Tibial nerve (tissue), 4 donors: ENCODE measurements at regions not wholly inside any gene's neighbourhood (a gene's known extent, or its start where the extent isn't known, plus 50 kb on each side); places are given as distances from the start of the nearest gene placed in this dataset.
"Not testable (repeated sequence)": the region's sequence is repeated elsewhere in the genome, so short reads cannot be mapped to it uniquely, and the experiment has no call there.

Source experiments
- DNase-seq, 2 donors: peaks; one replicate each; pipeline ENCODE4 v3.0.0-alpha.2; 2019; ENCODE audit warnings: low spot score in 2 of 2
- H3K27ac ChIP-seq, 4 donors: fragments of 200-600 bp; sonication (generic) in 3 of 4; one replicate each; pipeline ENCODE4 v1.5.1; 2017 to 2019; ENCODE audit warnings: mild to moderate bottlenecking in 1 of 4
- H3K27me3 ChIP-seq, 2 donors: fragments of 200-600 bp; sonication (generic) in 1 of 2; one replicate each; pipeline versions ENCODE4 v1.5.1 to v1.6.0; 2017 to 2019
- H3K36me3 ChIP-seq, 3 donors: fragments of 200-600 bp; sonication (generic); one replicate each; pipeline ENCODE4 v1.5.1; 2018 to 2019
- H3K4me1 ChIP-seq, 4 donors: fragments of 200-600 bp; sonication (generic) in 3 of 4; one replicate each; pipeline ENCODE4 v1.5.1; 2017 to 2019
- H3K4me3 ChIP-seq, 4 donors: fragments of 200-600 bp; sonication (generic) in 3 of 4; one replicate each; pipeline ENCODE4 v1.5.1; 2017 to 2019; ENCODE audit warnings: mild to moderate bottlenecking in 1 of 4, moderate library complexity in 1 of 4
- H3K9me3 ChIP-seq, 4 donors: fragments of 200-600 bp; sonication (generic) in 3 of 4; one replicate each; pipeline ENCODE4 v1.5.1; 2017 to 2019
- EP300 ChIP-seq, 2 donors: sonication (generic); formaldehyde crosslinking; IDR thresholded peaks; one replicate each; pipeline ENCODE4 v1.6.1; 2017; ENCODE audit warnings: antibody characterized with exemption in 2 of 2, mild to moderate bottlenecking in 1 of 2
- POLR2A ChIP-seq, 2 donors: fragments of 450-650 bp; IDR thresholded peaks; one replicate each; pipeline ENCODE4 v1.6.1; 2017; ENCODE audit warnings: antibody characterized with exemption in 2 of 2, mild to moderate bottlenecking in 2 of 2, moderate library complexity in 2 of 2
- WGBS, 2 donors: methylation state at CpG; one replicate each; pipeline ENCODE4 v1.1.5; 2018; 5-methylcytosine and 5-hydroxymethylcytosine counted together
- TF ChIP-seq, protein P1 (sequence below), 5 experiments: fragments of 200-600 bp in 3 of 5; fragments of 450-650 bp in 2 of 5; sonication (generic) in 3 of 5; IDR thresholded peaks; one replicate each; pipeline ENCODE4 v1.5.1; 2016 to 2019; ENCODE audit warnings: antibody characterized with exemption in 5 of 5, mild to moderate bottlenecking in 3 of 5, moderate library complexity in 2 of 5

DNA sequence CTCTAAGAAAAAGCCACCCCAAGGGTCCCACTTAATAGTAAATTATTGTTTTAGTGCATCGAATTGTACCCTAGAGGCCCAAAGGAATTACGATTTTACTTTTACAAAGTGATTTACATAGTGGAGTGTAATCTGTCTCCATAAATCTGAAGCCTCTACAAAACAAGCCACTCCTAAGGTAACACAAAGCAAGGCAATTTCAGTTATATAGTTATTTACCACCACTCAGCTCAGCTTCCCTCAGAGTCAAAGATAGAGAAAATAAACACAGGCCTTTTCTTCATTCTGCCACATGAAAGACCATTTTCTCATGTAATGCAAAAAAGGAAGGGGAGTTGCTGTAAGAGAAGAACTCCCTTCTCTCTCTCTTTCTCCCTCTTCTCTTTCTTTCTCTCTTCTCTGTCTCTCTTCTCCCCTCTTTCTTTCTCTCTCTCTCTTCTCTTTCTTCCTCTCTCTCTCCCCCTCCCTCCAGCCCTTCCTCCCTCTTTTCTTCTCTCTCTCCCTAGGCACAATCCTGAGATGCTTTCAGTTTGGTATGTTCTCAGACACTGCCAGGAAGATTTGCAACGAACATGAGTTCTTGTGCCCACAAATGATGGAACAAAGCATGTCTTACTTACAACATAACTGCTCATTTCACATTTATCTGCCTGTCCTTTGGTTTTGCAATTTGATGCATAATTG is 264.5 kb downstream of the BCL2 start:
- Histone ChIP-seq H3K9me3 (no peaks in the 10 kb centered on the region), H3K4me3 (no peak overlapping the region), H3K36me3 (no peaks in the 10 kb centered on the region), H3K27ac (peak overlapping the region in 2 of 4 donors; percentile 50 to 65), H3K27me3 (no peaks in the 10 kb centered on the region), H3K4me1 (peaks cover 0 to 12% (median 0%) of the 10 kb centered on the region in 4 donors)
- no peak for DNase-seq
- TF ChIP-seq EP300 (IDR thresholded peaks at IDR 0.05): no peak
- TF ChIP-seq, protein P1, sequence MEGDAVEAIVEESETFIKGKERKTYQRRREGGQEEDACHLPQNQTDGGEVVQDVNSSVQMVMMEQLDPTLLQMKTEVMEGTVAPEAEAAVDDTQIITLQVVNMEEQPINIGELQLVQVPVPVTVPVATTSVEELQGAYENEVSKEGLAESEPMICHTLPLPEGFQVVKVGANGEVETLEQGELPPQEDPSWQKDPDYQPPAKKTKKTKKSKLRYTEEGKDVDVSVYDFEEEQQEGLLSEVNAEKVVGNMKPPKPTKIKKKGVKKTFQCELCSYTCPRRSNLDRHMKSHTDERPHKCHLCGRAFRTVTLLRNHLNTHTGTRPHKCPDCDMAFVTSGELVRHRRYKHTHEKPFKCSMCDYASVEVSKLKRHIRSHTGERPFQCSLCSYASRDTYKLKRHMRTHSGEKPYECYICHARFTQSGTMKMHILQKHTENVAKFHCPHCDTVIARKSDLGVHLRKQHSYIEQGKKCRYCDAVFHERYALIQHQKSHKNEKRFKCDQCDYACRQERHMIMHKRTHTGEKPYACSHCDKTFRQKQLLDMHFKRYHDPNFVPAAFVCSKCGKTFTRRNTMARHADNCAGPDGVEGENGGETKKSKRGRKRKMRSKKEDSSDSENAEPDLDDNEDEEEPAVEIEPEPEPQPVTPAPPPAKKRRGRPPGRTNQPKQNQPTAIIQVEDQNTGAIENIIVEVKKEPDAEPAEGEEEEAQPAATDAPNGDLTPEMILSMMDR (IDR thresholded peaks at IDR 0.05): no peak
- WGBS, 2 donors: 43 to 45% methylated on average over 3 of the region's 3 CpGs

DNA sequence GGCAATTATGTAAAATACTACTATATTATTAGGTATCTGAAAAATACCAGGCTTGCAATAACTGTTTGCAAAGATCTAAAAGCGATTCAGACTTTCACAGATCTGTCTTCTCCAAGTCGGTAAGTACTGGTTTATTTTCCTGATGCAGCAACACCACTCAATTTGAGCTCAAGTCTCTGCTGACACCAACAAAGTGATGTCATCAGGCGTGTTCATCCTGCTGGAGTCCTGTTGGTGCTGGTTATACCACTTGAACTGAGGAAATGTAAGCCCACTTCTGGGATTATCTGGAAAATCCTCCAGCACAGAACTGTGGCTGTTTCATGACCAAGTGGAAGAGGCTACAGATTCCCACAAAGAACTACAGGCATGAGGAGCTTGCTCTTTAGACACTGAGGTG is 267.6 kb downstream of the BCL2 start:
- no peak for DNase-seq
- Histone ChIP-seq H3K27ac (no peak overlapping the region), H3K4me1 (peaks cover 0 to 12% (median 0%) of the 10 kb centered on the region in 4 donors), H3K9me3 (no peaks in the 10 kb centered on the region), H3K36me3 (no peaks in the 10 kb centered on the region), H3K27me3 (no peaks in the 10 kb centered on the region), H3K4me3 (no peak overlapping the region)
- 79 to 85% methylated on average over 3 of the region's 3 CpGs for WGBS, 2 donors
- no peak for TF ChIP-seq EP300 (IDR thresholded peaks at IDR 0.05)
- no peak for TF ChIP-seq POLR2A (IDR thresholded peaks at IDR 0.05)
- TF ChIP-seq, protein P1 (IDR thresholded peaks at IDR 0.05): no peak

DNA sequence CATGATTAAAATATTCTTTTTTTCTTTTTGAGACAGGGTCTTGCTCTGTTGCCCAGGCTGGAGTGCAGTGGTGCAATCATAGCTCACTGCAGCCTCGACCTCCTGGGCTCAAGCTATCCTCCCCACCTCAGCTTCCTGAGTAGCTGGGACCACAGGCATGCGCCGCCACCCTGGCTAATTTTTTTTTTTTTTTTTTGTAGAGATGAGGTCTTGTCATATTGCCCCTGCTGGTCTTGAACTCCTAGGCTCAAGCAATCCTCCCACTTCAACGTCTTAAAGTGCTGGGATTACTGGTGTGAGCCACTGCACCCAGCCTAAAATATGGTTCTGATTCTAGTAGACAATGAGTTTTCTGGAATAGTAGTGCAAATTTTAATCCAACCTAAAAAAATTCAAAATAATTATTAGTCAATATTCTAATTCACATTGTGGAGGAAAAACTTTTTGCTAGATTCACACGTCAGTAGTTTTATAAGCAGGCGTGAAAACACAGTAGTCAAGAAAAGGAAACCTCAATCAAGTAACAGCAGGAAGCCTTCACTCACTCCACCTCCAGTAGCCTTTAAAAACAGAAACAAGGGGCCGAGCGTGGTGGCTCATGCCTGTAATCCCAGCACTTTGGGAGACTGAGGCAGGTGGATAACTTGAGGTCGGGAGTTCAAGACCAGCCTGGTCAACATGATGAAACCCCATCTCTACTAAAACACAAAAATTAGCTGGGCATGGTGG is 268.7 kb downstream of the BCL2 start:
- WGBS, 2 donors: 77% methylated on average over 9 of the region's 9 CpGs
- H3K36me3 ChIP-seq, H3K27ac ChIP-seq, DNase-seq, H3K9me3 ChIP-seq, H3K27me3 ChIP-seq, H3K4me3 ChIP-seq: not testable (repeated sequence)
- H3K4me1 ChIP-seq: peaks cover 0 to 12% (median 0%) of the 10 kb centered on the region in 4 donors

DNA sequence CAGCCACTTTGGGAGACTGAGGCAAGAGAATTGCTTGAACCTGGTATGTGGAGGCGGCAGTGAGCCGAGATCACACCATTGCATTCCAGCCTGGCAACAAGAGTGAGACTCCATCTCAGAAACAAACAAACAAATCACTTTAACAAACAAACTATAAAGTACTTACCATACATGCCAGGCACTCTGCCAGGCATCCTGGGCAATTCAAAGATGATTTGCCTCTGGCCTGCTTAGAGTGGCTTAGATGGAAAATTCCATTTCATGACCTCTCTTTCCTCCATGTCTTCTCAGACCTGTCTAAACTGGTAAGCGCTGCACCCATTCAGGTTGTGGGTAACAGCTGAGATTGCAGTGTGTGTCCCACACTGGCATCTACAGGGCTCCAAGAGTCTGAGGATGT is 273.2 kb downstream of the BCL2 start:
- TF ChIP-seq EP300 (IDR thresholded peaks at IDR 0.05): no peak
- no peak for TF ChIP-seq POLR2A (IDR thresholded peaks at IDR 0.05)

DNA sequence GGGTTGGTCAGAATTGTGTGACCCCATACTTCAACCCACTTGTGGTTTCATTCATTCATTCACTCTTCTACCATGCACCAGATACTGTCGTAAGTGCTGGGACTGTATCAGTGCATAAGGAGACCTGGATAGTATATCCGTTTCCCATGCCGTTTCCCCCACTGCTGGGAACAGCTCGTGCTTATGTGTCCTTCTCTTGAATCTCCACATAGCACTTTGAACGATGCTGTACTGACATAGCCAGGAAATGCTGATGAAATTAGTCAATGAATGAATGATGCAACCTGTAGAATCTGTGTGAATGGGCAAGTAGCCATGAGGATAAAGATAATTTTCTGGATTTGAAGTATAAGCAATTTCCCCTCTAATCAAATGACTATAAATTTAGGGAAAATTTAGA is 276.1 kb downstream of the BCL2 start:
- H3K27ac ChIP-seq: no peak overlapping the region
- no peaks in the 10 kb centered on the region for H3K36me3 ChIP-seq
- no peak overlapping the region for H3K4me3 ChIP-seq
- H3K9me3 ChIP-seq: no peaks in the 10 kb centered on the region
- DNase-seq: no peak
- no peaks in the 10 kb centered on the region for H3K27me3 ChIP-seq
- 87 to 88% methylated on average over 5 of the region's 5 CpGs for WGBS, 2 donors
- no peaks in the 10 kb centered on the region for H3K4me1 ChIP-seq
- TF ChIP-seq, protein P1 (IDR thresholded peaks at IDR 0.05): no peak
- TF ChIP-seq EP300 (IDR thresholded peaks at IDR 0.05) (no peak), POLR2A (IDR thresholded peaks at IDR 0.05) (no peak)

More for the DNA sequence above, 273.2 kb downstream of the BCL2 start:
- Histone ChIP-seq H3K4me1 (no peaks in the 10 kb centered on the region), H3K9me3 (no peaks in the 10 kb centered on the region), H3K4me3 (no peak overlapping the region), H3K27me3 (no peaks in the 10 kb centered on the region), H3K27ac (no peak overlapping the region), H3K36me3 (no peaks in the 10 kb centered on the region)
- no peak for DNase-seq
- WGBS, 2 donors: 87 to 98% methylated on average over 3 of the region's 3 CpGs

DNA sequence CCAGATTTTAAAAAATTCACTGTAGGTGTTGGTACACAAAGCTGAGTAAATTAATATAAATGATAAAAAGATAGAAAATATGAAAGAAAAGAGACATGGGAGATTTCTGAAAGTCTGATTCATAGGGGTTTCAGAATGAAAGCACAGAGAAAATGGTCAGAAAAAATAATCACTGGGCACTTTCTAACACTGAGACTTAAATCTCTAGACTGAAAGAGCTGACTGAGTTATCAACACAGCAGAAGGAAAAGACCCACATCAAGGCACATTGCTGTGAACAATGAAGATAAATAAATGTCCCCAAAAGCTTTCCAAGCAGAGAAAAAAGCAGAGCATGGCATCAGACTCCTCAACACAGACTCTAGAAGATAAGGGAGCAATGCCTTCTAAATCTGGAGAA is 277.2 kb downstream of the BCL2 start:
- TF ChIP-seq POLR2A (IDR thresholded peaks at IDR 0.05): no peak
- TF ChIP-seq EP300 (IDR thresholded peaks at IDR 0.05): no peak
- TF ChIP-seq, protein P1 (IDR thresholded peaks at IDR 0.05): no peak
- no peak for DNase-seq
- Histone ChIP-seq H3K36me3 (no peaks in the 10 kb centered on the region), H3K27me3 (no peaks in the 10 kb centered on the region), H3K4me3 (no peak overlapping the region), H3K4me1 (no peaks in the 10 kb centered on the region), H3K9me3 (no peaks in the 10 kb centered on the region), H3K27ac (no peak overlapping the region)
